ENCODE measurements at regions not wholly inside any gene's neighbourhood (a gene's known extent, or its start where the extent isn't known, plus 50 kb on each side); places are given as distances from the start of the nearest gene placed in this dataset.
"Not testable (repeated sequence)": the region's sequence is repeated elsewhere in the genome, so short reads cannot be mapped to it uniquely, and the experiment has no call there.

DNA sequence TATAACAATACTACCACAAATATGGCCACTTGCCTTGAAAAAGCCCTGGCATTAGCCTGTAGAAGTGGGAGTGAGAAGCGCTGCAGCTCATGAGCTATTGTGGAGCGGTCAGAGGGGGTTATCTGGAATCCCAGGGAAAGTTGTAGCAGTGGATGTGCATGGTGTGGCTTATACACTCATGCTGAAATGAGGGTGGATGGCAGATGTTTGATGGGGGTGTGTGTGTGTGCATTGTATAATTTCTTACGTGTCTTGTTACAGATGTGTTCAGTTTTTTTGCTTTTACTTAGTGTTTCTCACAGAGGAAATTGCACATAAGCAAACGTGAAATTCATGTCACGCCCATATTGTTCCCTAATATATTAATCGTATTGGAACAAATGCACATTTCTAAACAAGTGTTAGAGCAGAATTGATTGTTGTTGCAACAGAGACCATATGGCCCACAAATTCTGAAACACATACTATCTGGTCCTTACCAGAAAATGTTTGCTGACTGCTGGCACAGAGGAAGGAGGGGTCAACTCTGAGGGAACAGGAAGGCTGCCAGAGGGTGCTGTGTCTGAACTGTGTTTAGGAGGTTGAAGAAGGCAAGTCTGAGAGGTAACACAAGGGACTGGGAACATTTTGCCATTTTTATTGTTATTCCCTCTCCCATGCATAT lies 200.0 kb upstream of the CFAP20DC start:
- no peak for DNase-seq

DNA sequence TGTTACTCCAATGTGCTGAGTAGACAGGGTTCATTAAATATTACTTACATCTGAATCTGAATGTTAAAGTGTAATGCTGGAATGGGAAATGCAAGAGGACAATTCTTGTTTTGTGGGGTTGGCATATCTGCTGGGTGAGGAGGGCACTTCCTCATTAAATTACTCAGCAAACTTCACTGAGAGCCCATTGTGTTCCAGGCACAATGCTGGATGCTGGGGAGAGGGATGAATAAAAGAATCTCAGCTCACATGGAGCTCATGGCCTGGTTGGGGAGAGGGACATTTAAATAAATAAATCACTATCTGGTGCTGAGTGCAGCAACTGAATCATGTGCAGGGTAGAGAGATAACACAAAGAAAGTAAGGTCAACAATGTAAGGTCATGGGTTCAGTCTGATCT lies 199.2 kb upstream of the CFAP20DC start:
- DNase-seq: no peak

DNA sequence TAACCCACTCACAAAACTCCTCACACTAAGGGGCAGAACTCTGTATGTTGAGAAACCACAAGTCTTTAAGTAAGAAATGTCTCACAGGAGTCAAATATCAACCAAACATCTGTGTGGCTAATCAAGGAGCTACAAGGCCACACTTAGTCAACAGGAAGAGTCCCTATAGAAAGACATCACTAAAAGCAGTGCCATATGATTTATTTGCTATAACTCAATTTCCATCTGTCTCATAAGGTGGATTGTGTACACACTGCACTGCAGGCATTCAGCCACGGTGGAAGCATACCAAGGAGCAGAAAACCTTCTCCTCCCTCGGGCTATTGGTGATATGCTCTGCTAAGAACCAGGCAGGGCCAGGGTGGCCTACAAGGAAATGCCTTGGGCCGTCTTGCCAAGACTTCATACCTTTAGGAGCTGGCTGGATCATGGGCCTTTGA lies 197.6 kb upstream of the CFAP20DC start:
- no peak for DNase-seq

DNA sequence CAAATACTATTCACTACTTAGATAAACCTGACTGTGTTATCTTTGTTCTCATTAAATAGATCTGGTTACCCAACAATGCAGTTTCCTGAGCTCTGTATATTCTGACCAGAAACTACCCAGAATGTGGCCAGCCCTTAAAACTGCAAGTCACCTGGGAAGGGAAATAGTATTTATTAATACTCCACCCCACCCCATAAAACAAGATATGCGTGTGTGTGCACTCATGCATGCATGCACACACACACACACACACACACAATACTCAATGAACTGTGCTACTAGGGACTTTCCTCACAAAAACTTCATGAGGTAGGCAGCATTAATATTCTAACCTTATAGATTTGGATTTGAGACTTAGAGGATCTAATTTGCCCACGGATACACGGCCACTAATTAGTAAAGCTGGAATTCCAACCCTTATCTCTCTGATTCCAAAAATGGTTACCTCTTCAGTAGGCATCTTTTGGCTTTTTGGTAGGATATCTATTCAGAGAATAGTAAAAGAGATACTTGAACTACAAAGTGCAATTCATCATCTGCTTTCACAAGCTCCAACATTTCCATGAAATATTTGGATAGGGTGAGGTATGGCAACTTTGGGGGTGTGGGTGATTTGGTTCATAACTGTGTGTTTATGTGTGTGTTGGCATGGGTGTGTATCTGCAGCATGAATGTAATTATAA lies 197.0 kb upstream of the CFAP20DC start:
- DNase-seq: no peak

DNA sequence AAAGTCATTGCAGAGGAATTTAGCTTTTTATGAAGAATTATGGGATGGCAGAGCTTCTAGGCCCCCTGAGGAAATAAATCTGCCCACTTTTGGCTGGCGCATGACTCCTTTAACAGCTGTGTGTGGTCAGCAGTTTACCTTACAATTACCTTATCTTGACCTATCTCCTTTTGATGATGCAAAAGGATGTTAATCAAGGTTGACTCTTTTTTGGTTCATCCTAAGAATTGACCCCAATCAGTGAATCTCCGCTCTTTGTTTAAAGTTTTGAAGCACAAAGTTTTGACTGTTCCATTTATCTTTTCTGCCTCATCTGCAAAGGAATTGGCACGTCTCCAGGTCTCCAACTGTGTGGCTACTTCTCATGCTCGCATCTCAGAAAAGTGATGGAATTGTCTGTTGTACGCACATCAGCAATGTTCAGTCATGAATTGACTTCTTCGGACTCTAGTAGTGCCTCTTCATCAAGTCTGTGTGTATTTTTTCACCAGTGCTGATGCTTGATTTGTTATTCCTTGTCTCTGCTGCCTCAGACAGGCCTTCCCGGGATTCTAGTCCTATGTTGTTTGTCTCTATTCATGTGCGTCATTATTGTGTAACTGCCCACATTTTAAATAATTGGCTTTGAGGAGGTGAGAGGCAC lies 196.2 kb upstream of the CFAP20DC start:
- no peak for DNase-seq

DNA sequence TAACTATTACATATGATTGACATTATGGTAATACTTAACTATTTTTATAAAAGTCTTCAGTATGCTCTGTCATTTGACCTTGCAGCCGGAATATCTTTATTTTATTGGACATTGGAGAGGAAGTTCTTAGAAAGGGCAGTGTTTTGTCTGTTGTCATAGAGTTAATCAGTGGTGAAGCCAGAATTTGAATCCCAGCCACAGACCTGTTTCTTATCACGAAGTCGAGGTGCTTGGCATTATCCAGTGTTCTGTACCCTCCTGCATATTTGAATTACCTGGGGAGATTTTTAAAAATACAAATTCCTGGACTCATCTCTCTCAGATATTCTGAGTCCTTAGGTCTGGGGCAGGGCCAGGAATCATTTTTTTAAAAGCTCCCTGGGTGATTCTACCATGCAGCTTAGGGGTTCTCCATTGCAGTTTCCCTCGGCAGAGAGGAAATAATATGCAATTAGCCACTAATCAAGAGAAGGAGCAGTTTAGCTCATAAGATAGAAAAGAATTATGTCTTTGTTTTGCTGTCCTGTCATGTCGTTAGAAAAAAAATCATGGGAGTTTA lies 195.6 kb upstream of the CFAP20DC start:
- DNase-seq: no peak

DNA sequence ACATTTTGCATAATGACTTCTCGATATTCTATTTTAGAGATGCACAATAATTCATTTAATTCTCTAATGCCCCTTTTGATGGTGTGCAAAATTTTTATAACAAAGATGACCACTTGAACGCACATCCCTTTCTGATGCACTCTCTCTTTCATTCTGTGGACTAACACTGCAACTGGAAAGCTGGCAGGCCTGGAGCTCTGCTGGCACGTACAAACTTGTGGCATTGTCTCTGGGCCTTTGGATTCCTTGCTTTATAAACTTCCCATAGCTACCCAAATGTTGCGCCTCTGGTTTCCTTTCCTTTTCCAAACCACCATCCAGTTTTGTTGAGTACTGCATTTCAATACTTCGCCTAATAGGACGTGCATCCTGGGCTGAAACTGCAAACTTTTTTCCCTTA lies 194.5 kb upstream of the CFAP20DC start:
- DNase-seq: no peak

DNA sequence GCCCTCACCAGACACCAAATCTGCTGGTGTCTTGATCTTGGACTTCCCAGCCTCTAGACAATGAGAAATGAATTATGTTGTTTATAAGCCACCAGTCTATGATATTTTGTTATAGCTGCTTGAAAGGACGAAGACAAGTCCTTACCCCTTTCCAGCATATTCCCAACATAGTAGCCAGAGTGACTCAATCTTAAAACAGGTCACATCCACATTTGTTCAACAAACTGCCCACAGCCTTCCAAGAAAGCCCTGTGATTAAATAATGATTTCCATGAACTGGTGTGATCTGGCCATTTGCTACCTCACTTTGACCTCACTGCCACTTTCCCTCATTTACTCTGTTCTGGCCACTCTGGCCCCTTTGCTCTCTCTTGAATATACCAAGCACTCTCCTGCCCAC lies 193.7 kb upstream of the CFAP20DC start:
- no peak for DNase-seq

DNA sequence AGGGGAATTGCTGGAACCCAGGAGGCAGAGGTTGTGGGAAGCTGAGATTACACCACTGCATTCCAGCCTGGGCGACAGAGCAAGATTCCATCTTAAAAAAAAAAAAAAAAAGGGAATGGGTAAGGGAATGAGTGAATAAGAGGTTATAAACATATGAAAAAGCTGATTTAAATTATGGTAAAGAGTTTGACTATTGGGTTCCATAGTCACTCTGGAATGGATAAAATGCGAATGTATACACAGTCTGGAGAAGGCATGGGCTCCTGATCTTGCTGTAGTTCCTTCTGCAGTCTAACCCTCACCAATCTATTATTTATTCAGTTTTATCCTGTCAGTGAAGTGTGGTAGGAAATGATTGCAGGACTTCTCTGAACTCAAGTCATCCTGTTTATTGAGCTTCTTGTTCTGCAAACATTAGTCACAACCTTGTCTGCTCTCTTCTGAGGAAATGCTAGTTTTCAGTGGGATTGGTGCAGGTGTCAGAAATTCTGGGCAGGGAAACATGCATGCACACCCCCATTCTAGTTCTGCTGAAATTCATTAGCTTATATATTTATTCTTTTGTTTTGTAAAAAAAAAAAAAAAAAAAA lies 190.9 kb upstream of the CFAP20DC start:
- DNase-seq: no peak

DNA sequence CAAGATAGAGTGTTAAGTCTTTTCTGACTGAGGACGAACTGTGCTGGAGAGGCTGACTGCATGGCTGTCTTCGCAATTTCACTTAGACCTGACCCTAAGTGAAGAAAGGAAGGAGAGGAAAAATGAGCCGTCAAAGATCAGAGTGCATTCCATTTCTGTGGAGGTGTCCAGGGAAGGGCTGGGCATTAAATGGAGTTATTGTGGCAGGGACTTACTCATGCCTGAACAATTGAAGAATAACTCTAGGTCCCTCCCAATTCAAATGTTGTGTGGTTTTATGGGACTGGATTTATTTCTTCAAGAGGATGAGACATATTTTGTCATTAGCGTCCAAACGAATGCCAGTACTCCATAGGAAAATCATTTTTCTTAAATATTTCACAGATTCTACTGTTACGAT lies 187.3 kb upstream of the CFAP20DC start:
- no peak for DNase-seq

DNA sequence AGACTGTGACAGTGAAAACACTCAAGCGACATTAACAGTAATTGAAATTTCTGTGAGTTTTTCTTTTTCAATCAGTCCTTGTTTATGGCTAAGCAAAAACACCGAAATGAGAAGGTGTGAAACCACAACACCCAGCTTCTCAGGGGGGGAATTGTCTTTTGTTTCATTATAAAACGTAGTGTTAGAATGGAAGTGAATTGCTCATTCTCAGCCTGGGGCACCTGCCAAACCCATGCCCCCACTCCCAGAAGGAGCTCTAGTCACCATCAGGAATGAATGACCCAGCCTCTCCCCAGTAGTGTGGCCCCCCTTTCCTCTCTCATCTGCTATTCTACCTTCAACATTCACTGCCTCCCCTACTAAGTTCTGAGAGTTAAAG lies 185.8 kb upstream of the CFAP20DC start:
- no peak for DNase-seq

DNA sequence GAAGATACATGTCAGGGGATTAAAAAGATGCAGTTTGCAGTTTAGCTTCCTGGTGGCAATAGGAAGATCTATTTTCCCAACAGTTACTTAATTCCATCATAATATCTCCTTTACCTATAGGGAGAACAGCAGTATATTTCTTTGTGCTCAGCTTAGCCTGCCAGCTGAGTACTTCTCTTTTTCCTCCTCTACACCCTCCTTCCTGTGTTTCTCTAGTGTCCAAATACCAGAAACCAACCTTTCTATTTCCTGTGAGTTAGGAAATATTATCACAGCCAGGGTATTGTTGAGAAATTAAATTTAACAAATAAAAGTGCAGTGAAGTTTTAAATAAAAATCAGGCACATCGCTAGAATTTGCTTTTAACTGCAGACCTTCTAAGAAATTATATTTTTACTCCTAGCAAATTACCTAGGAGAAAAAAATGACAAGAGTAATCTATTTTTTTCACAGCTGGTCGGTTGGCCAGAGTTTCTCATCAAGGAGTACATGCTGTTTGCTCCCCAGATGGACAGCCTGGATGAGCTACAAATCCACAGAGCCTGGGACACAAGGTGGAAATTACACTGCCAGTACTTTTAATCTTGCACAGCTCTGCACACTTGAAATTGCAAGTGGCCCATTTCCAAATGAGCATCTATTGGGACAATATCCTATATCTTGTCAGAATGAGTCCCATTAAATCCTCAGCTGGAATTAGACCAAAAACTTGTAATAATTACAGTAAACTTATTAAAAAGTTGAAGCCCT lies 185.2 kb upstream of the CFAP20DC start:
- DNase-seq: no peak

DNA sequence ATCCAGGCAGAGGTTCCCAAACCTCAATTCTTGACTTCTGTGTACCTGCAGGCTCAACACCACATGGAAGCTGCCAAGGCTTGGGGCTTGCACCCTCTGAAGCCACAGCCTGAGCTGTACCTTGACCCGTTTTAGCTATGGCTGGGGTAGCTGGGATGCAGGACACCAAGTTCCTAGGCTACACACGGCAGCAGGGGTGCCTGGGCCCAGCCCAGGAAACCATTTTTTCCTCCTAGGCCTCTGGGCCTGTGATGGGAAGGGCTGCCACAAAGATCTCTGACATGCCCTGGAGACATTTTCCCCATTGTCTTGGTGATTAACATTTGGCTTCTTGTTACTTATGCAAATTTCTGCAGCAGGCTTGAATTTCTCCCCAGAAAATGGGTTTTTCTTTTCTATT lies 180.6 kb upstream of the CFAP20DC start:
- not testable (repeated sequence) for DNase-seq

DNA sequence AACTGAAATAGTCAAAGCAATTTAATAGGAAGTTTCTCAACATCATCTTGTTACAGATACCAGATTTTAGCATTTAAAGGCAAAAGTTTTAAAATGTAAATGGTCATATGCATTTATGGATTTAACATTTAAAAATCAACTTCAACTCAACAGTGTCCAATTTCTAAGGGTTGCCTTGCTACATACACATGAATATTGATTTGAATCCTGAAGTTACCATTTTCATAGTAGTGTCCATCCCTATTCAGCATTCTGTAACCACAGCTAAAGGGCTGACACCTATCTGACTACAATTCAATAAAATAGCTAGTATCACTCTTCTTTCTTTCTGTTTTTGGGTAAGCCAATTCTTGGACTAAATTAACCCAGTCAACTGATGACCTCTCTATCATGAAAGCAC lies 164.0 kb upstream of the CFAP20DC start:
- no peak for DNase-seq

DNA sequence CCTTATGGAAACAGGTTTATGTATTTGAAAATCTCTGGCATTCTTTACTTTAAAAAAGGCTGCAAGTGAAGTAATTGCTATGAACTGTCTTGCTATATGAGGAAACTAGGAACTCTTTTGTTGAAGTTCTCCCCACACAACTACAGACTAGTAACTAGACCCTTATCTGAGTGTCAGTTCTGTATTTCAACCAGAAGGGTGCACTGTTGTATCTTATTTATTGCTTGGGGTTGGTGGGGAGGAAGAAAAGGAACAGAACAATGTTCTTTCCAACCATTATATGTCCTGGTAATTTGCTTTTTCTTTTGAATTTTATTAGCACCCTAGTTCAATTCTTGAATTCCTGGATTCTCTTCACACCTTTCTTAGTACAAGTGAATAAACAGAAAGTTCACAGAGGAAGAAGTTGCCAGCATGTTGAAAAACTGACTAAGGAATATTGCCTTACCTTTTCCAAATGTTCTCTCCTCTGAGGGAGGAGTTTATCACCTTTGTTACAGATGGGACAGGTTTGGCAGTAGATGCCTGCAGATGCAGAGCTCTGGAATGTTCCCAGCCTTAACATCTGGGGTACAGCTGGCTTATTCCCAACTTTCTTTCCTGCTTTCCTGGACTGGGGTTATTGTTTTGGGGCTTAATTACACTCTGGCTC lies 162.4 kb upstream of the CFAP20DC start:
- peak; percentile 43 for DNase-seq

DNA sequence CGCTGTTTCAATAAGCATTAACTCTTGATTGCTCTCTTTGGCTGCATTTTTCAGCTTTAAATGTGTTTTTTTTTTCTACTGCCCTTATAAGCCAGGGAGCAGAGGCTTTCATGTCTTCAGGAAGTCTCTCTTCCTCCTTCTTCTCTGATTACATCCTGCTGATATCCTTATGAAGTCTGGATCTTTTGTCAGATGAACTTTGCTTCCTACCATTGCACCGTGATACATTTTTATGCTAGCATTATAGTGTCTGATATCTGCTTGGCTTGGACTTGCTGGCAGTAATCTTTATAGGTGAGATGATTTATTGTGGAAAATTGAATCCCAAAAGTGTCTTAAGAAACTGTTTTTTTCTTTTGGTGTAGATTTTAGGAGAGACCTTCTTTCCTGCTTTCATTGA lies 160.4 kb upstream of the CFAP20DC start:
- DNase-seq: no peak

DNA sequence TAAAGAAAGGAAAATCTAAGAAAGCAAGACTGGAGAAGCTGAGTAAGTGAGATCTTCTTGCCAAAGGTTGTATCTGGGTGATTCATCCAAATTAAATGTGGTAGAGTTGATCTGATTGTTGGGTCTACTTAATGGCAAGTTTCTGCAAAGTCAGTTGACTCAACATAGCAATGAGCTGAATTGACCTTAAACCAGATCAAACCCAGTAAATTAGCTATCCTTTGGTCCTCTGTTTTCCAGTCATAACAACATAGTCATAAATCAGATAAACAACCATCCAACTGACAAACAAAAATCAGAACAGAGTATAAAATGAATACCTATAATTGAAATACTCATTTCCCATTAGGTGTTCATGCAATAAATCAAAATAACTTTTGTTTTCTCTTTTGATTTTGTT lies 142.6 kb upstream of the CFAP20DC start:
- no peak for DNase-seq

DNA sequence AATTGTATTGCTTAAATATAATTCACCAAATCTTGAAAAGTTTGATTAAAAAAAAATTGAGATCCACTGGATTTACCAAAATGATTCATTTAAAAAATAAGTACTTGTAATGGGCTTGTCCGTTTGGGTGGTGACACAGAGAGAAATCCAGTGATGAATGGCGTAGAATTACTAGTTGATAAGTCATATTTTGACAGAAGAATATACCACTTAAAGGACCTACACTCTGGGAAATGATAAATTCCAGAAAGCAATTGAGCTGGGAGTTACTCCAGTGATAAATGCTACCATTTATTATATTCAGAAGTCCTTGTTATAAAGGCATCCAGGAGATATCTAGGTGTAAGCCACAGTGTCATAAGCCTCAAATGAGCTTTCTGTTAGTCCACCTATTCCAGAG lies 141.8 kb upstream of the CFAP20DC start:
- DNase-seq: no peak

DNA sequence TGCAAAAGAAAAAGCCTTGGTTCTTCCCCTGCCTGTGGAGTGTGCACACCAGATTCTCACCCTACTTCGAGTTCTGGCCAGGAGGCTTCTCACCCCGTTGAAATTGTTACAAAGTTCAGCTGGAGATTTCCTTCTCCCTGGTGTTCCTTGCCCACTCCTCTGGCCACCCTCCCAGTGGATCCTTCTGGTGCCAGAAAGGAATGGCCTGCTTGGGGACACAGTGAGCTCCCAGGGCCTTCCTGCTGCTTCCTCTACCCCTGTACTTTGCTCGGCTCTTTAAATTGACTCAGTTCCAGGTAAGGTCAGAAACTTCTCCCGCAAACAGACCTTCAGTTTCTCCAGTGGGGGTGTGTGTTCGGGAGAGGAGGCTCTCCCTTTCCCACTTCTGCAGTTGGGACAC lies 140.1 kb upstream of the CFAP20DC start:
- DNase-seq: no peak

DNA sequence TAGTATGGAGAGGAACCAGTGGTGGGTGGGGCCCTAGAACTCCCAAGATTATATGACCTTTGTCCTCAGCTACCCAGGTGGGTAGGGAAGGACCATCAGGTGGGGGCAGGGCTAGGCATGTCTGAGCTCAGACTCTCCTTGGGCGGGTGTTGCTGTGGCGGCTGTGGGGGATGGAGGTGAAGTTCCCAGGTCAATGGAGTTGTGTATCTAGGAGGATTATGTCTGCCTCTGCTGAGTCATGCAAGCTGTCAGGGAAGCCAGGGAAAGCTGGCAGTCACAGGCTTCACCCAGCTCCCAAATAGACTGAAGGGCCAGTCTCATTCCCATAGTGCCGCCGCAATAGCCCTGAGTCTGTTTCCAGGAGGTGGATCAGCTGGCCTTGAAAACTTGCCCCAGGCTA lies 139.7 kb upstream of the CFAP20DC start:
- no peak for DNase-seq

DNA sequence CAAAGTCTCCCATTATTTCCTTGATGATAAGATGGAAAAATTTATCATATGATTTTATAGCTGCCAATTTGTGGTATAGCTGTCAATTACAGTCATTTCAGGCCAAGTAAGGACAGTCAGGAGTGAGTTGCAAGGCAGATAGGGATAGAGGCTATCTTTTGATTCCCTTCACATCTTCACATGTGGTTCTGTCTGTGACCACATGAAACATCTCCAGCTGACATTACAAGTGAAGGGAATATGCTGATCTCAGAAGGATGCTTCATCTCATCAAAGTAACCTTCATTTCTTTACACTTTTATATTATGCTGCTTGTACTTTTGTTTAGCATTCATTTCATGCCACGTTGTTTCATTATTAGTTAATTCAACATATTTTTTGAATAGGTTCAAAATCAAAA lies 136.9 kb upstream of the CFAP20DC start:
- no peak for DNase-seq
